ENCODE measurements at regions not wholly inside any gene's neighbourhood (a gene's known extent, or its start where the extent isn't known, plus 50 kb on each side); places are given as distances from the start of the nearest gene placed in this dataset.

GRCh38 chr3:137463131-137463530 is 301.0 kb upstream of the SOX14 start:
- no peak for TF ChIP-seq ZNF274 (IDR thresholded peaks at IDR 0.05; ENCODE audit: low read depth, low read length)
- TF ChIP-seq SUZ12 (IDR thresholded peaks at IDR 0.05; ENCODE audit: extremely low read depth, insufficient read depth, insufficient read length) = no peak
- TF ChIP-seq YY1 (IDR thresholded peaks at IDR 0.05; ENCODE audit: insufficient read depth, insufficient read length) = no peak

All from NT2/D1 (cell line).